ENCODE measurements at regions not wholly inside any gene's neighbourhood (a gene's known extent, or its start where the extent isn't known, plus 50 kb on each side); places are given as distances from the start of the nearest gene placed in this dataset.

- in situ Hi-C loops (cut with MboI; ENCODE audit: low sequenced_read_pairs), result no loop called here
Observed at GRCh38 chr2:226408141-226408540, 391.5 kb downstream of the IRS1 start.

DNA sequence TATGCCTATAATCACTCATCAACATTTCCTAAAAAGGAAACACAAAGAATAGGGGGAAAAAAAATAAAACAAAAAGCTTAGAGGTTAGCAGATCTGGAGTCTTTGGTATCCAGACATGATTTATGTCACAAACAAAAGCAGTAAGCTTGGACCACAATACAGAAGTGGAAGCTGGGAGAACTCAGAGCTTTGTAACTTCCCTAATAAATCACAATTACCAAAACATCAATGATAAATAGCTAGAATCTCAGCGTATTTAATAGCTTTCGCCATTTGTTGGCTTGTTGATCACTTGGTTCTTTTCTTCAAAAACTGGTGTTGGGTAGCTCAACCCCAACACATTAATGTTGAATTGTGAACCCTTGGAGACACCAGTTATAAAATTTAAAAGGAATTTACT, 392.5 kb downstream of the IRS1 start:
- in situ Hi-C loops (cut with MboI; ENCODE audit: low sequenced_read_pairs), result no loop called here

DNA sequence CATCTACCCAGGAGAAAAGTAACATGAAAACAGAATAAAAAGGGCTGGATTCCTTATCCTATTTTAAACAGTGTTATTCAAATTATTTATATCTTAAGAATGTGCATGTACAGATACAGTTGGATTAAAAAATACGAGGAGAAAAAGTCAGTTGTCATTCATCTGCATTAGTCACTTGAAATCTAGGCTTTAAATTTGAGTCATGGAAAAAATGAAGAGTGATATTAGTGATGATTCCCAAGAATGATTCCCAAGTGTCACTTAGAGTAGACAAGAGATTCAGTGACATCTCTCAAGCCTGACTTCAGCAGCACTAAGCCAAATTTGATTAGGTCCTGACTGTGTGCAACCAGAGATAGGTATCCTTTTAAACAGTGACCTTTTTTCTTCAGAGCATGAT, 394.2 kb downstream of the IRS1 start:
- in situ Hi-C loops (cut with MboI; ENCODE audit: low sequenced_read_pairs), result no loop called here

GRCh38 chr2:226403369-226403768, 396.3 kb downstream of the IRS1 start:
- in situ Hi-C loops (cut with MboI; ENCODE audit: low sequenced_read_pairs), result no loop called here

- in situ Hi-C loops (cut with MboI; ENCODE audit: low sequenced_read_pairs), result no loop called here
Observed at GRCh38 chr2:226399006-226399405, 400.6 kb downstream of the IRS1 start.

DNA sequence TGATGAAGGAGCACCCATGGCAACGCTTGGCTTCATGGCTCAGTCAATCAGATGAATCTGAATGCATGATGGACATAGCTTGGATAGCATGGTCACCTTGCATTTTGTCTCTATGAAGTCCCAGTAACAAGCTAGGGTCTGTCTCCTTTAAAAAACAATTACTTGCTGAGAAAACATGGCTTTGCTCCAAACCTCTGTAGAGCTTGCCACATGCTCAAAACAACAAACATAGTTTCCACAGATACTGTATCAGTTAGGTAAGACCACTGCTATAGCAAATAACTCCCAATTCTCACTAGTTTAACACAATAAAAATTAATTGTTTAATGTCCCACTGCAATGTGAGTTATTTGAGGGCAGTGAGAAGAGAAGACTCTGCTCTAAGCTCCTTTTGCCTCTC, 401.0 kb downstream of the IRS1 start:
- in situ Hi-C loops (cut with MboI; ENCODE audit: low sequenced_read_pairs), result no loop called here

- in situ Hi-C loops (cut with MboI; ENCODE audit: low sequenced_read_pairs), result no loop called here
Observed at GRCh38 chr2:226396541-226396940, 403.1 kb downstream of the IRS1 start.

GRCh38 chr2:226387499-226387942, 412.1 kb downstream of the IRS1 start:
- in situ Hi-C loops (cut with MboI; ENCODE audit: low sequenced_read_pairs), result no loop called here

DNA sequence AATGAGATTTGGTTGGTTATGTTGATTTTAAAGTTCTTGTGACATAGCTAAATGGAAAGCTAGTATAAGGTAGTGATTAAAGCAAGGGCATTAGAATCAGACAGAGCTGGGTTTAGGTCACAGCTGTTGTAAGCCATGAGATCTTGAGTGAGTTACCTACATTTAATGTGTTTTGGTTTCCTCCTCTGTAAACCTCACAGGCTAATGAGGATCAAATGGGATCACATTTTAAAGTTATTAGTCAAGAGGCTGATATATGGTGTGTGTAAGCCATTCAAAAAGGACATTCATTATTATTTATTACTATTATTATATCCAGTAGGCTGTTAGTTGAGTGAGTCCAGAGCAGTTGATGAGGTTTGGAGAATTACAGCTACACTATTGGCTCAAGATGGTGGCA, 416.2 kb downstream of the IRS1 start:
- in situ Hi-C loops (cut with MboI; ENCODE audit: low sequenced_read_pairs), result no loop called here

DNA sequence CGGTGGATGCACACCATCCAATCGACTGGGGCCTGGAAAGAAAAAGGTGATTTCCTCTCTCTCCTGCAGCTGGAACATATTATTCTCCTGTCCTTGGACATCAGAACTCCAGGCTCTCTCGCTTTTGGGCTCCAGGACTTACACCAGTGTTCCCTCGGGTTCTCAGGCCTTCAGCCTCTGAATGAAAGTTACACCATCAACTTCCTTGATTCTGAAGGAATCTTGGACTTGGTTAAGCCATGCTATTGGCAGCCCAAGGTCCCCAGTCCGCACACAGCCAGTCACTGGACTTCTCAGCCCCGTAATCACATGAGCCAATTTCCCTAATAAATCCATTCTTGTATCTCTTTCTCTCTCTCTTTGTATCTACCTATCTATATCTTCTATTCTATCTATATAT, 418.9 kb downstream of the IRS1 start:
- in situ Hi-C loops (cut with MboI; ENCODE audit: low sequenced_read_pairs), result no loop called here

GRCh38 chr2:226378753-226379705, 420.6 kb downstream of the IRS1 start:
- in situ Hi-C loops (cut with MboI; ENCODE audit: low sequenced_read_pairs), result no loop called here

GRCh38 chr2:226376516-226377180, 423.0 kb downstream of the IRS1 start:
- in situ Hi-C loops (cut with MboI; ENCODE audit: low sequenced_read_pairs), result no loop called here

DNA sequence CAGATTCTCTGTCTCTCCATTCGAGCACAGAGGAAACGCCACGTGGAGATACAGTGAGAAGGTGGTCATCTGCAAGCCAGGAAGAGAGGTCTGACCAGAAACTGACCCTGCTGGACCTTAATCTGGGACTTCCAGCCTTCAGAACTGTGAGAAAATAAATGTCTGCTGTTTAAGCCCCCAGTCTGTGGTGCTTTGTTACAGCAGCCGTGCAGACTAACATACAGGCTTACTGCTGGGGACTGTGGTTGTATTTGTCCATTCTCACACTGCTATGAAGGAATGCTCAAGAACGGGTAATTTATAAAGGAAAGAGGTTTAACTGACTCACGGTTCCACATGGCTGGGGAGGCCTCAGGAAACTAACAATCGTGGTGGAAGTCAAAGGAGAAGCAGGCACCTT, 432.7 kb downstream of the IRS1 start:
- in situ Hi-C loops (cut with MboI; ENCODE audit: low sequenced_read_pairs), result no loop called here

GRCh38 chr2:226364217-226364616, 435.4 kb downstream of the IRS1 start:
- in situ Hi-C loops (cut with MboI; ENCODE audit: low sequenced_read_pairs), result no loop called here

DNA sequence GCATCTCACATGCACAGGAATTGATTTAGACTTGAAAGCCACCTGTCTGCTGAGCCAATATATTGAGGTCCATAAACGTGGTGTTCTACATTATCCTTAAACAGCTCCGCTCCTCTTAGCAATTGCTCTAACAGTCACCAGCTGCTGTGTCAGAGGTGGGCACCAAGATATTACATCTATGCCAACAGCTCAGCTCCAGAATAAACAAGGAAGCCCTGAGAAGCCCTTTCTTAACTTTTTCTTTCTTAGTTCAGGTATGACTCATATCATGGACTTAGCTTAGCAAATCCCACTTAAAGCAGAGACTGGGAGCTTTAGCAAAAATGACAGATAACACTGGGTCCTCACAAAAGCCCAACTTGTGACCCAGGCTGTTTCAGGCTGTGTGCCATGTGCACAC, 436.6 kb downstream of the IRS1 start:
- in situ Hi-C loops (cut with MboI; ENCODE audit: low sequenced_read_pairs), result no loop called here

- in situ Hi-C loops (cut with MboI; ENCODE audit: low sequenced_read_pairs), result no loop called here
Observed at GRCh38 chr2:226360658-226361057, 439.0 kb downstream of the IRS1 start.

DNA sequence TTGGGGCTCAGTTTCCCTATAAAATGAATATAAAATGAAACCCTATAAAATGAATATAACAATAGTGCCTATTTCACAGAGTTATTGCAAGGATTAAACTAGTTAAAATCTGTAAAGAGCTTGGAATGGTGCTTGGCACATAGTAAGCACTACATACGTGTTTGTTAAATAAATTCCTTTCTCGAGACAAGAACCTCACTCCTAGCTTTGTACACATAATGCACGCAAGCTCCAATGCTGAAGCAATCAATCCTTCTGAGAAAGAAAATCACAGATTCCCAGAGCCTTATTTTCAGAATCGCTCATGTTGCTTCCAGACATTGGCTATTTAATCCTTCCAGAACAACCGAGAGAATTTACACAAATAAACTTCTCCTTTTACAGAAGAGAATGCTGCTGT, 440.9 kb downstream of the IRS1 start:
- in situ Hi-C loops (cut with MboI; ENCODE audit: low sequenced_read_pairs), result no loop called here

DNA sequence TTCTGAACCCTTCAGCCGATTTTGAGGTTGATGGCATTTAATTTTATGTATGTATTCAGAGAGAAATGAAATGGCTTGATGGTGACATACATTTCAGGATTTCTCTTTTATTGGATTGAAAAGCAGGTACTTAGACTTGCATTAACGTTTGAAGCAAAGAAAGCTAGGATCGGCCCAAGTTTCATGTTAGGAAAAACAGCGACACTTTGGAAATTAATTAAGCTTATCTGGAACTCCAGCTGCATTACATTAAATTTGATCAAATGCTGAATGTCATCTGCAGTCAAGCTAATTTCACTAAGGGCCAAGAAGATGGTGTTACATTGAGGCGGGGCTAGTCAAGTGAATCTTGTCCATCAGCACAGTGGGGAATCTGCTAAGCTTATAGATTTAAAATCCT, 441.8 kb downstream of the IRS1 start:
- in situ Hi-C loops (cut with MboI; ENCODE audit: low sequenced_read_pairs), result no loop called here

GRCh38 chr2:226355600-226355999, 444.0 kb downstream of the IRS1 start:
- in situ Hi-C loops (cut with MboI; ENCODE audit: low sequenced_read_pairs), result no loop called here

GRCh38 chr2:226354434-226354833, 445.2 kb downstream of the IRS1 start:
- in situ Hi-C loops (cut with MboI; ENCODE audit: low sequenced_read_pairs), result no loop called here

DNA sequence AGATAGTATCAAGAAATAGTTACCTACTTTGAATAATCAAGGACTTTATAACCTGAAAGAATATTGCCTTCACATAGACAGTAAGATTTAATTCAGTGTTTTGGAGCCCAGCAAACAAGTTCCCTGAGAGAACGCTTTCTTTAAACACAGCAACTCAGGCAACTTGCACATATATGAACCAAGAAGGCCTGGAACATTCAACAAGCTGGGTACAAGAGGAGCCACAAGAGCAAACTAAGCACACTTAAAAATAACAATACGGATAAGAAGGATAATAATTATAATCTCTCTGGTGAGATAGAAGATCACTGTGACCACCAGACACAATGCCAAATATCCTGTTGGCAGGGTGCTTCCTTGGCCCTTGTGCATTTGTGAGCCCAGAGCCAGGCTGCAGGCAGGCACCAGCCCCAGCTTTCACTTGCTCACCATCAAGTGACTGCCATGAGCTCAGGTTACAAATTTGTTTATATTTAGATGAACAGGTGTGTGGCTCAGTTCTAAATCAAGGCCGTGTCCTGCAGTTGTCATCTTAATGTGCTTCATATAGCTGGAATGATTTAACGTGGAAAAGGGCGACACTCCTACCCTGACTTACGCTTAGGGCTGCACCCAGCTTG, 446.6 kb downstream of the IRS1 start:
- in situ Hi-C loops (cut with MboI; ENCODE audit: low sequenced_read_pairs), result no loop called here

GRCh38 chr2:226351711-226352110, 447.9 kb downstream of the IRS1 start:
- in situ Hi-C loops (cut with MboI; ENCODE audit: low sequenced_read_pairs), result no loop called here
